Panc1 (cell line): ENCODE measurements at regions not wholly inside any gene's neighbourhood (a gene's known extent, or its start where the extent isn't known, plus 50 kb on each side); places are given as distances from the start of the nearest gene placed in this dataset.

Source experiments
- ATAC-seq: fragments of 200-7000 bp; cut with Tn5 transposase; 2 replicates; pipeline ENCODE4 v1.9.1; 2020; ENCODE audit warnings: mild to moderate bottlenecking, moderate library complexity
- BruUV-seq: library from RNA; stranded (reverse); fragments of 400-500 nt; replicated peaks from 2 replicates; lab custom pipeline; 2021; lab: Mats Ljungman, UMichigan
- CTCF ChIA-PET: fragments of 300-600 bp; sonication (Branson Sonifier 250); formaldehyde crosslinking; loops from one replicate; lab custom pipeline; 2022; ENCODE audit warnings: antibody characterized with exemption; lab: Charles Lee
- POLR2A ChIA-PET: fragments of 300-600 bp; sonication (Branson Sonifier 250); formaldehyde crosslinking; loops from one replicate; lab custom pipeline; 2022; ENCODE audit warnings: antibody characterized with exemption; lab: Charles Lee
- DNase-seq: peaks from one replicate; pipeline ENCODE4 v3.0.0-alpha.2; 2010; ENCODE audit warnings: low read depth, low spot score
- H3K27ac ChIP-seq: 2 replicates; pipeline ENCODE4 v1.5.1; 2011; ENCODE audit warnings: mild to moderate bottlenecking, low read length, inconsistent platforms
- H3K27me3 ChIP-seq: fragments of 200-500 bp; sonication (Bioruptor generic); 2 replicates; pipeline ENCODE4 v1.6.0; 2014; ENCODE audit warnings: low read length, inconsistent platforms; ENCODE audit not compliant: control insufficient read depth, insufficient read depth
- H3K36me3 ChIP-seq: fragments of 200-500 bp; sonication (Bioruptor generic); 2 replicates; pipeline ENCODE4 v1.5.1; 2014; ENCODE audit warnings: inconsistent platforms, mild to moderate bottlenecking, low read length, moderate library complexity; ENCODE audit not compliant: control insufficient read depth, insufficient read depth
- H3K4me1 ChIP-seq: 2 replicates; pipeline ENCODE4 v1.5.1; 2011; ENCODE audit warnings: inconsistent platforms, mild to moderate bottlenecking, low read length, moderate library complexity; ENCODE audit not compliant: control insufficient read depth, insufficient read depth
- H3K4me3 ChIP-seq, 2 experiments: 2 replicates each; pipeline ENCODE4 v1.5.1; 2011 to 2012; ENCODE audit warnings: low read depth in 2 of 2, low read length in 2 of 2, mild to moderate bottlenecking in 2 of 2, inconsistent platforms in 1 of 2, moderate library complexity in 1 of 2
- H3K9me3 ChIP-seq: fragments of 200-500 bp; sonication (Bioruptor generic); 2 replicates; pipeline ENCODE4 v1.5.1; 2014; ENCODE audit warnings: low read depth, mild to moderate bottlenecking, inconsistent platforms, low read length, moderate library complexity; ENCODE audit not compliant: control insufficient read depth, insufficient read depth
- POLR2AphosphoS5 ChIP-seq: IDR thresholded peaks from 2 replicates; pipeline ENCODE4 v1.6.1; 2012; ENCODE audit warnings: mild to moderate bottlenecking, low read depth, low read length, moderate library complexity
- SIN3A ChIP-seq: IDR thresholded peaks from 2 replicates; pipeline ENCODE4 v1.6.1; 2012; ENCODE audit warnings: low read depth, mild to moderate bottlenecking, low read length, moderate library complexity, borderline replicate concordance; ENCODE audit not compliant: insufficient read depth
- TCF7L2 ChIP-seq: IDR thresholded peaks from 2 replicates; pipeline ENCODE4 v1.6.1; 2011; ENCODE audit warnings: mild to moderate bottlenecking, low read depth, low read length, inconsistent platforms
- in situ Hi-C: cut with HindIII; loops from 2 replicates; pipeline ENCODE4 v1.10.0; 2016; ENCODE audit warnings: low sequenced_read_pairs, low pct_unique_long_range_greater_than_20kb
- intact Hi-C: fragments of 100-400 bp; cut with micrococcal nuclease; formaldehyde crosslinking; loops from one replicate; pipeline ENCODE4 v1.10.0; 2022; ENCODE audit not compliant: unreplicated experiment
- TF ChIP-seq, protein P1 (sequence below), 2 experiments: IDR thresholded peaks; 2 replicates each; pipeline ENCODE4 v1.6.1; 2011 to 2012; ENCODE audit warnings: low read depth in 2 of 2, control low read depth in 1 of 2, low read length in 1 of 2, mild to moderate bottlenecking in 1 of 2, moderate library complexity in 1 of 2; ENCODE audit not compliant: insufficient read depth in 1 of 2
- TF ChIP-seq, protein P2 (sequence below): fragments of 450-650 bp; IDR thresholded peaks from 2 replicates; pipeline ENCODE4 v1.5.1; 2017; ENCODE audit warnings: mild to moderate bottlenecking

DNA sequence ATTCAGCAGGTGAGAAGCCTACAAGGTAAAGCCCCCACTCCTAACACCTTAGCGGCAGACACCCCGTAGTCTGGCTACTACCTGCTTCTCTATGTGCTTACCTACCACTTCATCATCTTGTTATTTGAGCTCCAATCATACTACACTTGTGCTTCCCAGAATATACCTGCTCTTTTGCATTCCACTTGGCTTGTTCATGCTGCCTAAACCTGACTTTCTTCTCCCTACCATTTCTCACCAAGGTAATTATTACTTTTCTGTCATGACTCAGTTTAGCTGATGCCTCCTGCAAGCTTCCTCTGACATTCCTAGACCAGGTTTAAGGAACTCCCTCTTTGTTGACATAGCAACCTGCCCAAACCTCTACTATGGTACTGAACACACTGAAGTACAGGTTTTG is 495.6 kb upstream of the C1orf87 start:
- TF ChIP-seq SIN3A (no peak), POLR2AphosphoS5 (no peak), TCF7L2 (no peak)
- TF ChIP-seq, protein P1, sequence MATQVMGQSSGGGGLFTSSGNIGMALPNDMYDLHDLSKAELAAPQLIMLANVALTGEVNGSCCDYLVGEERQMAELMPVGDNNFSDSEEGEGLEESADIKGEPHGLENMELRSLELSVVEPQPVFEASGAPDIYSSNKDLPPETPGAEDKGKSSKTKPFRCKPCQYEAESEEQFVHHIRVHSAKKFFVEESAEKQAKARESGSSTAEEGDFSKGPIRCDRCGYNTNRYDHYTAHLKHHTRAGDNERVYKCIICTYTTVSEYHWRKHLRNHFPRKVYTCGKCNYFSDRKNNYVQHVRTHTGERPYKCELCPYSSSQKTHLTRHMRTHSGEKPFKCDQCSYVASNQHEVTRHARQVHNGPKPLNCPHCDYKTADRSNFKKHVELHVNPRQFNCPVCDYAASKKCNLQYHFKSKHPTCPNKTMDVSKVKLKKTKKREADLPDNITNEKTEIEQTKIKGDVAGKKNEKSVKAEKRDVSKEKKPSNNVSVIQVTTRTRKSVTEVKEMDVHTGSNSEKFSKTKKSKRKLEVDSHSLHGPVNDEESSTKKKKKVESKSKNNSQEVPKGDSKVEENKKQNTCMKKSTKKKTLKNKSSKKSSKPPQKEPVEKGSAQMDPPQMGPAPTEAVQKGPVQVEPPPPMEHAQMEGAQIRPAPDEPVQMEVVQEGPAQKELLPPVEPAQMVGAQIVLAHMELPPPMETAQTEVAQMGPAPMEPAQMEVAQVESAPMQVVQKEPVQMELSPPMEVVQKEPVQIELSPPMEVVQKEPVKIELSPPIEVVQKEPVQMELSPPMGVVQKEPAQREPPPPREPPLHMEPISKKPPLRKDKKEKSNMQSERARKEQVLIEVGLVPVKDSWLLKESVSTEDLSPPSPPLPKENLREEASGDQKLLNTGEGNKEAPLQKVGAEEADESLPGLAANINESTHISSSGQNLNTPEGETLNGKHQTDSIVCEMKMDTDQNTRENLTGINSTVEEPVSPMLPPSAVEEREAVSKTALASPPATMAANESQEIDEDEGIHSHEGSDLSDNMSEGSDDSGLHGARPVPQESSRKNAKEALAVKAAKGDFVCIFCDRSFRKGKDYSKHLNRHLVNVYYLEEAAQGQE (IDR thresholded peaks at IDR 0.05; ENCODE audit: insufficient read depth in 1 of 2, low read depth in 2 of 2, low read length in 1 of 2), result no peak
- TF ChIP-seq, protein P2, sequence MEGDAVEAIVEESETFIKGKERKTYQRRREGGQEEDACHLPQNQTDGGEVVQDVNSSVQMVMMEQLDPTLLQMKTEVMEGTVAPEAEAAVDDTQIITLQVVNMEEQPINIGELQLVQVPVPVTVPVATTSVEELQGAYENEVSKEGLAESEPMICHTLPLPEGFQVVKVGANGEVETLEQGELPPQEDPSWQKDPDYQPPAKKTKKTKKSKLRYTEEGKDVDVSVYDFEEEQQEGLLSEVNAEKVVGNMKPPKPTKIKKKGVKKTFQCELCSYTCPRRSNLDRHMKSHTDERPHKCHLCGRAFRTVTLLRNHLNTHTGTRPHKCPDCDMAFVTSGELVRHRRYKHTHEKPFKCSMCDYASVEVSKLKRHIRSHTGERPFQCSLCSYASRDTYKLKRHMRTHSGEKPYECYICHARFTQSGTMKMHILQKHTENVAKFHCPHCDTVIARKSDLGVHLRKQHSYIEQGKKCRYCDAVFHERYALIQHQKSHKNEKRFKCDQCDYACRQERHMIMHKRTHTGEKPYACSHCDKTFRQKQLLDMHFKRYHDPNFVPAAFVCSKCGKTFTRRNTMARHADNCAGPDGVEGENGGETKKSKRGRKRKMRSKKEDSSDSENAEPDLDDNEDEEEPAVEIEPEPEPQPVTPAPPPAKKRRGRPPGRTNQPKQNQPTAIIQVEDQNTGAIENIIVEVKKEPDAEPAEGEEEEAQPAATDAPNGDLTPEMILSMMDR, result no peak
- no TSS peak for BruUV-seq
- Histone ChIP-seq H3K27ac (no peak overlapping the region), H3K27me3 (no peaks in the 10 kb centered on the region), H3K4me3 (no peak overlapping the region), H3K4me1 (no peaks in the 10 kb centered on the region), H3K9me3 (no peaks in the 10 kb centered on the region), H3K36me3 (no peaks in the 10 kb centered on the region)
- DNase-seq, result no peak
- in situ Hi-C loops (no loop called here), intact Hi-C loops (no loop called here)
- CTCF ChIA-PET, result no interaction called here
- POLR2A ChIA-PET, result no interaction called here
- ATAC-seq, result no peak

DNA sequence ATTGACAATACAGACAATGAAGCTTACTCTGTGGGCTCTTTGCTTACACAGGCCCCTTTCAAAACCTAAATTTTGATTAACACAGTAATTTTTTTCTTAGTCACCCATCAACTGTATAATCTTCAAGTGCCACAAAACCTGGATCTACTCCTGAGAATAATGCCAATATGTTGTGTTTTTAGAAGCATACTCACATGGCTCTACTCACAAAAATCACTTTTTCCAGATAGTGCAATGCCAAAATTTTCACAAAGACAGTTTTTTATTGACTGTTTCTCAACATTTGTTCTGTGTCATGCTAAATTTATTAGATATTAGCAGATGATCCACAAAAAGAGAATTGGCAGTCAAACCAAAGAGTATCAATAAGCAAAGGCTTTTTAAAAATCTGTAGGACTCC is 493.7 kb upstream of the C1orf87 start:
- no peak overlapping the region for H3K4me3 ChIP-seq
- no peaks in the 10 kb centered on the region for H3K4me1 ChIP-seq
- intact Hi-C loops (no loop called here), in situ Hi-C loops (no loop called here)
- no peaks in the 10 kb centered on the region for H3K36me3 ChIP-seq
- H3K27ac ChIP-seq, result no peak overlapping the region
- H3K27me3 ChIP-seq, result no peaks in the 10 kb centered on the region
- no peaks in the 10 kb centered on the region for H3K9me3 ChIP-seq
- ATAC-seq, result no peak
- POLR2A ChIA-PET, result no interaction called here
- no TSS peak for BruUV-seq
- TF ChIP-seq, protein P2, result no peak
- TF ChIP-seq, protein P1 (IDR thresholded peaks at IDR 0.05; ENCODE audit: insufficient read depth in 1 of 2, low read depth in 2 of 2, low read length in 1 of 2), result no peak
- TF ChIP-seq TCF7L2, result no peak
- no peak for TF ChIP-seq SIN3A
- no peak for TF ChIP-seq POLR2AphosphoS5
- CTCF ChIA-PET, result no interaction called here
- DNase-seq, result no peak
